ENCODE measurements at regions not wholly inside any gene's neighbourhood (a gene's known extent, or its start where the extent isn't known, plus 50 kb on each side); places are given as distances from the start of the nearest gene placed in this dataset.
"Not testable (repeated sequence)": the region's sequence is repeated elsewhere in the genome, so short reads cannot be mapped to it uniquely, and the experiment has no call there.

DNA sequence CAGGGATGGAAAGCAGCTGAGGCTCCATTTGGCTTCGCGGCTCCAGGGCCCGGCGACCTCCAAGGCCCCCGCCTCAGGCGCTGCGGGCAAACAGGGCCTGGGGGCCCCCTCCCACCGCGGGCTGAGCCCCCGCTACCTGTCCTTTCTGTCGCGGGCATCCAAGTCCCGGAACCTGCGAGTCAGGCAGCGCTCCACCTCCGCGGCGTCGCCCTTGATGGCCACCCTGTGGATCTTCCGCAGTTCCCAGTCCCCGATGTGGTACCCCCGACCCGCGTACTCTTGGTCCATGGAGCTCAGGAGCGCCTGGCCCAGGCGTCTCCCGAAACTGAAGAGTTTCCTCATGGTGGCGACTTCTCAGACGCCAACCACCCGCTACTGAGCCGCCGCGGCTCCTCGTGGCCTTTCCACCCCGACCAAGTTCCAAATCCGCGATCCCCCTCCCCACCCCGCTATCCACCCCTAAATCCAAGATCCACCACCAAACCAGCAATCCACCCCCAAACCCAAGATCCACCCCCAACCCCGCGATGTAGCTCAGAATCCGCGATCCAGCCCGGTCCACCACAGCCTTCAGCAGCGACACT lies 86.5 kb upstream of the CCDC180 start:
- intact Hi-C loops (cut with micrococcal nuclease; ENCODE audit: unreplicated experiment) (no loop called here), in situ Hi-C loops (cut with MboI) (no loop called here)
- no peak overlapping the region for H2AFZ ChIP-seq (ENCODE audit: control insufficient read depth, low read depth, low read length)
- no TSS peak for BruUV-seq (replicated peaks)
- no peaks in the 10 kb centered on the region for H3K4me1 ChIP-seq (ENCODE audit: control insufficient read depth, insufficient read depth, low read length)
- no peak overlapping the region for H3K4me2 ChIP-seq (ENCODE audit: control insufficient read depth, insufficient read depth)
- no peak overlapping the region for H3K27ac ChIP-seq (ENCODE audit: control insufficient read depth, insufficient read depth)
- ChIA-PET RAD21 (ENCODE audit: unreplicated experiment) (no interaction called here), CTCF (no interaction called here), POLR2A (no interaction called here), SMC1A (ENCODE audit: uncharacterized antibody, unreplicated experiment) (no interaction called here)
- H3K79me2 ChIP-seq (ENCODE audit: control insufficient read depth, insufficient read depth, low read length) = no peaks in the 10 kb centered on the region
- ATAC-seq (no peak), DNase-seq (ENCODE audit: low read depth, low spot score) (no peak), FAIRE-seq (no peak)
- peaks cover 0 to 5% of the 10 kb centered on the region in 2 experiments; a peak in 2 of 4 replicates for H3K27me3 ChIP-seq (replicated peaks in 1 of 2; ENCODE audit: control insufficient read depth in 2 of 2, insufficient read depth in 2 of 2, low read length in 1 of 2)
- H3K4me3 ChIP-seq = no peak overlapping the region
- H3K36me3 ChIP-seq (ENCODE audit: control insufficient read depth in 2 of 2, insufficient read depth in 2 of 2, low read length in 1 of 2) = no peaks in the 10 kb centered on the region
- TF ChIP-seq ETV6 (conservative IDR thresholded peaks at IDR 0.05 in 1 of 2, IDR thresholded peaks at IDR 0.05 in 1 of 2; ENCODE audit: borderline replicate concordance in 1 of 2, low read depth in 1 of 2) = no peak
- no peak for TF ChIP-seq NR2F1 (conservative IDR thresholded peaks at IDR 0.05)
- TF ChIP-seq TBL1XR1 (IDR thresholded peaks at IDR 0.05; ENCODE audit: low read depth, low read length) = no peak
- TF ChIP-seq YBX1 (IDR thresholded peaks at IDR 0.05) = no peak
- no peak for TF ChIP-seq HDAC2 (IDR thresholded peaks at IDR 0.05)
- TF ChIP-seq, protein P1, sequence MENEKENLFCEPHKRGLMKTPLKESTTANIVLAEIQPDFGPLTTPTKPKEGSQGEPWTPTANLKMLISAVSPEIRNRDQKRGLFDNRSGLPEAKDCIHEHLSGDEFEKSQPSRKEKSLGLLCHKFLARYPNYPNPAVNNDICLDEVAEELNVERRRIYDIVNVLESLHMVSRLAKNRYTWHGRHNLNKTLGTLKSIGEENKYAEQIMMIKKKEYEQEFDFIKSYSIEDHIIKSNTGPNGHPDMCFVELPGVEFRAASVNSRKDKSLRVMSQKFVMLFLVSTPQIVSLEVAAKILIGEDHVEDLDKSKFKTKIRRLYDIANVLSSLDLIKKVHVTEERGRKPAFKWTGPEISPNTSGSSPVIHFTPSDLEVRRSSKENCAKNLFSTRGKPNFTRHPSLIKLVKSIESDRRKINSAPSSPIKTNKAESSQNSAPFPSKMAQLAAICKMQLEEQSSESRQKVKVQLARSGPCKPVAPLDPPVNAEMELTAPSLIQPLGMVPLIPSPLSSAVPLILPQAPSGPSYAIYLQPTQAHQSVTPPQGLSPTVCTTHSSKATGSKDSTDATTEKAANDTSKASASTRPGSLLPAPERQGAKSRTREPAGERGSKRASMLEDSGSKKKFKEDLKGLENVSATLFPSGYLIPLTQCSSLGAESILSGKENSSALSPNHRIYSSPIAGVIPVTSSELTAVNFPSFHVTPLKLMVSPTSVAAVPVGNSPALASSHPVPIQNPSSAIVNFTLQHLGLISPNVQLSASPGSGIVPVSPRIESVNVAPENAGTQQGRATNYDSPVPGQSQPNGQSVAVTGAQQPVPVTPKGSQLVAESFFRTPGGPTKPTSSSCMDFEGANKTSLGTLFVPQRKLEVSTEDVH (IDR thresholded peaks at IDR 0.05; ENCODE audit: low read depth, partially characterized antibody) = no peak
- TF ChIP-seq SIN3A (IDR thresholded peaks at IDR 0.05; ENCODE audit: low read depth, low read length) = no peak
- TF ChIP-seq RELA (IDR thresholded peaks at IDR 0.05; ENCODE audit: borderline replicate concordance, partially characterized antibody) = no peak
- no peak for TF ChIP-seq FOXM1 (IDR thresholded peaks at IDR 0.05; ENCODE audit: low read depth, low read length)
- TF ChIP-seq ZNF274 (IDR thresholded peaks at IDR 0.05; ENCODE audit: insufficient read depth, insufficient read length) = no peak
- 23% methylated on average over 42 of the region's 44 CpGs for whole genome bisulfite sequencing (ENCODE audit: insufficient coverage, insufficient replicate concordance, low lambda C conversion rate, missing lambda C conversion rate)
- no peaks in the 10 kb centered on the region; the same call in 1 of the 3 replicates for H3K9me3 ChIP-seq (replicated peaks; ENCODE audit: control insufficient read depth, insufficient read depth, low read length)
- H4K20me1 ChIP-seq (ENCODE audit: control insufficient read depth, insufficient read depth) = no peaks in the 10 kb centered on the region
- no peak overlapping the region for H3K9ac ChIP-seq (ENCODE audit: control insufficient read depth, insufficient read depth, low read length)

- H3K79me2 ChIP-seq (ENCODE audit: control insufficient read depth, insufficient read depth, low read length); H3K4me3 ChIP-seq; CTCF ChIA-PET; RAD21 ChIA-PET (ENCODE audit: unreplicated experiment); SMC1A ChIA-PET (ENCODE audit: uncharacterized antibody, unreplicated experiment); intact Hi-C loops (cut with micrococcal nuclease; ENCODE audit: unreplicated experiment); H4K20me1 ChIP-seq (ENCODE audit: control insufficient read depth, insufficient read depth); H3K4me2 ChIP-seq (ENCODE audit: control insufficient read depth, insufficient read depth); ATAC-seq; H3K4me1 ChIP-seq (ENCODE audit: control insufficient read depth, insufficient read depth, low read length); DNase-seq (ENCODE audit: low read depth, low spot score); H3K9me3 ChIP-seq (replicated peaks; ENCODE audit: control insufficient read depth, insufficient read depth, low read length); H3K27ac ChIP-seq (ENCODE audit: control insufficient read depth, insufficient read depth); H3K27me3 ChIP-seq (replicated peaks in 1 of 2; ENCODE audit: control insufficient read depth in 2 of 2, insufficient read depth in 2 of 2, low read length in 1 of 2); POLR2A ChIA-PET; H3K9ac ChIP-seq (ENCODE audit: control insufficient read depth, insufficient read depth, low read length); in situ Hi-C loops (cut with MboI); H2AFZ ChIP-seq (ENCODE audit: control insufficient read depth, low read depth, low read length); FAIRE-seq; H3K36me3 ChIP-seq (ENCODE audit: control insufficient read depth in 2 of 2, insufficient read depth in 2 of 2, low read length in 1 of 2); BruUV-seq (replicated peaks): not testable (repeated sequence)
- WGBS (ENCODE audit: insufficient coverage, insufficient replicate concordance, low lambda C conversion rate, missing lambda C conversion rate) = 28% methylated on average over 3 of the region's 3 CpGs
Observed at GRCh38 chr9:97220396-97220795, 87.1 kb upstream of the CCDC180 start.

All from GM12878 (cell line).